SU-DHL-6 (cell line): ENCODE measurements at regions not wholly inside any gene's neighbourhood (a gene's known extent, or its start where the extent isn't known, plus 50 kb on each side); places are given as distances from the start of the nearest gene placed in this dataset.

Experiments used
- H2AFZ ChIP-seq: fragments of 200-600 bp; sonication (generic); 2 replicates; pipeline ENCODE4 v1.6.1; 2014; ENCODE audit warnings: low read depth, mild to moderate bottlenecking, moderate library complexity, mixed read lengths, antibody characterized with exemption, low read length; ENCODE audit not compliant: severe bottlenecking
- H3F3A ChIP-seq: fragments of 200-600 bp; shearing (Covaris generic); 2 replicates; pipeline ENCODE4 v1.6.0; 2016; ENCODE audit warnings: antibody characterized with exemption, mild to moderate bottlenecking; ENCODE audit not compliant: insufficient read depth
- H3K27ac ChIP-seq: fragments of 200-600 bp; sonication (generic); 2 replicates; pipeline ENCODE4 v1.5.1; 2016; ENCODE audit warnings: low read depth, mild to moderate bottlenecking, low read length, moderate library complexity, mixed read lengths
- H3K27me3 ChIP-seq: fragments of 200-600 bp; sonication (generic), shearing (Covaris generic); 2 replicates; pipeline ENCODE4 v1.6.0; 2014; ENCODE audit warnings: mild to moderate bottlenecking, low read length
- H3K36me3 ChIP-seq: fragments of 200-600 bp; sonication (generic); 2 replicates; pipeline ENCODE4 v1.6.1; 2014; ENCODE audit warnings: mild to moderate bottlenecking, low read length, mixed read lengths
- H3K4me2 ChIP-seq: fragments of 300-600, 200-600 bp; shearing (Covaris generic), sonication (generic); 2 replicates; pipeline ENCODE4 v1.6.0; 2014; ENCODE audit warnings: low read length, low read depth, mild to moderate bottlenecking; ENCODE audit not compliant: poor library complexity, severe bottlenecking
- H3K4me3 ChIP-seq: fragments of 200-600 bp; sonication (generic); 2 replicates; pipeline ENCODE4 v1.5.1; 2014; ENCODE audit warnings: antibody characterized with exemption, low read length, mild to moderate bottlenecking, mixed read lengths; ENCODE audit not compliant: insufficient read depth, poor library complexity, severe bottlenecking
- H3K79me2 ChIP-seq: fragments of 200-600 bp; sonication (generic); 2 replicates; pipeline ENCODE4 v1.6.1; 2014; ENCODE audit warnings: mild to moderate bottlenecking, low read length, moderate library complexity; ENCODE audit not compliant: insufficient read depth
- H3K9ac ChIP-seq: fragments of 200-600 bp; sonication (generic); 2 replicates; pipeline ENCODE4 v1.7.0; 2014; ENCODE audit warnings: mild to moderate bottlenecking, low read length
- H3K9me2 ChIP-seq: fragments of 200-600 bp; sonication (generic); replicated peaks from 2 replicates; pipeline ENCODE4 v1.6.1; 2014; ENCODE audit warnings: low read length; ENCODE audit not compliant: insufficient read depth
- H3K9me3 ChIP-seq: fragments of 200-600 bp; sonication (generic); 2 replicates; pipeline ENCODE4 v1.6.1; 2014; ENCODE audit warnings: low read length, mixed read lengths; ENCODE audit not compliant: insufficient read depth
- H4K20me1 ChIP-seq: fragments of 200-600 bp; sonication (generic); 2 replicates; pipeline ENCODE4 v1.6.1; 2014; ENCODE audit warnings: low read depth, mild to moderate bottlenecking, antibody characterized with exemption, low read length, moderate library complexity, mixed read lengths
- CTCF ChIP-seq: fragments of 200-600 bp; sonication (generic); IDR thresholded peaks from one replicate; pipeline ENCODE4 v1.5.1; 2017; ENCODE audit warnings: antibody characterized with exemption, mild to moderate bottlenecking, low read length, moderate library complexity; ENCODE audit not compliant: insufficient read depth, poor library complexity, severe bottlenecking
- EZH2phosphoT487 ChIP-seq: fragments of 200-600 bp; sonication (generic), shearing (Covaris generic); conservative IDR thresholded peaks from 2 replicates; pipeline ENCODE4 v1.6.1; 2018; ENCODE audit warnings: mild to moderate bottlenecking, antibody characterized with exemption, low read length, moderate library complexity, mixed read lengths

DNA sequence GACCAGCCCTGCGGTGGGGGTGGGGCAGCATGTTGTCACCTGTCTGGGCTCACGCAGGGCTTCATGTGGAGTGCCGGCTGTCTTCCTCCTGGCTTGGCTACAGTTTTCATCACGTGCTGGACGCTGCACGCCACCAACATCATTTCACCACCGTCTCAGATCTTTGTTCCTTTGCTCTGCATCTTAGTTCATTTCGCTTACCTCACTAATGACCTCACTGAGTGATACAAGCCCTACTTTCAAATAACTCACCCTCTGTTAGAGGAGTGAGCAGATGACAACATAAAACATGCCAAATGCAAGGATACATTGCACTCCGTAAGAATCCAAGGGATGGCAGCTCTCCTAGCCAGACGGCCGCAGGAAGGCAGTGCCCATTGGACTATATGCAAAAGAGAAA, 527.5 kb downstream of the GALR1 start:
- H3F3A ChIP-seq = no peaks in the 10 kb centered on the region
- H3K36me3 ChIP-seq = no peaks in the 10 kb centered on the region
- H3K4me3 ChIP-seq = no peak overlapping the region
- H3K9me2 ChIP-seq = no peaks in the 10 kb centered on the region
- no peak overlapping the region for H3K27ac ChIP-seq
- no peaks in the 10 kb centered on the region for H3K9me3 ChIP-seq
- no peak overlapping the region for H3K4me2 ChIP-seq
- no peak for TF ChIP-seq CTCF
- no peak for TF ChIP-seq EZH2phosphoT487
- no peaks in the 10 kb centered on the region for H3K79me2 ChIP-seq
- H2AFZ ChIP-seq = no peak overlapping the region
- H3K27me3 ChIP-seq = no peaks in the 10 kb centered on the region
- no peaks in the 10 kb centered on the region for H4K20me1 ChIP-seq
- no peak overlapping the region for H3K9ac ChIP-seq

DNA sequence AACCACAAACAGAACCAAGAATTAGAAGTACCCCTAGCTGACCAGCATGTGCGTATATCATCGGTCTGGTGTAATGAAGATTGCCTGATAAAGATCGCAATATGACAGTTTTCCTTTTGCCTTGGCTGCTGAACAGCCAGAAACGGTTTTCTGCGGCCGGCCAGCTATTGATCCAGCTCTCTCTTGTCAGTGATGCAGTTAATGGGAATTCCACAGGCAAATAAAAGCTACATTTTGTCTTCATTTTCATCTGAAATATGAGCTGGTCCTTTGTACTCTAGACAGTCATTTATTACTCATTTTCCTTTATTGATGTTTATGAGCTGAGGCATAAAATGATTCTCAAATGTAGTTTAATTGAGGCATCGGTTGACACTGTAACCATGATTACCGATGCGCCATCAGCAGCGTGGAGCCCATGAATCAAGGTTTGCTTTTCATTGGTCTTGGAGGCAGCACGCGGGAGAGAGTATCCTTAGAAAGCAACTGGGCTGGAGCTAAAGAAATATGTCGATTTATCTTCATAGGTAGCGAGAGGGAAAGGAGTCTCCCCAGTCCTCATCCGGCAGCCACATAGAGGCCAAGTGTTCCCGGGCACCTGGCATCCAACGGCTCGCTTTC, 535.2 kb downstream of the GALR1 start:
- no peaks in the 10 kb centered on the region for H3K36me3 ChIP-seq
- H3K27ac ChIP-seq = no peak overlapping the region
- no peak overlapping the region for H2AFZ ChIP-seq
- H3K27me3 ChIP-seq = no peaks in the 10 kb centered on the region
- no peaks in the 10 kb centered on the region for H3F3A ChIP-seq
- H3K9me2 ChIP-seq = no peaks in the 10 kb centered on the region; the same call in 1 of the 2 replicates
- H4K20me1 ChIP-seq = no peaks in the 10 kb centered on the region
- no peaks in the 10 kb centered on the region for H3K79me2 ChIP-seq
- H3K9me3 ChIP-seq = no peaks in the 10 kb centered on the region
- H3K4me3 ChIP-seq = no peak overlapping the region
- no peak for TF ChIP-seq EZH2phosphoT487
- TF ChIP-seq CTCF = no peak
- no peak overlapping the region for H3K9ac ChIP-seq
- H3K4me2 ChIP-seq = no peak overlapping the region

GRCh38 chr18:77785415-77785975, 535.8 kb downstream of the GALR1 start:
- no peak overlapping the region for H3K27ac ChIP-seq
- H4K20me1 ChIP-seq = no peaks in the 10 kb centered on the region
- H2AFZ ChIP-seq = no peak overlapping the region
- H3K9me2 ChIP-seq = no peaks in the 10 kb centered on the region; the same call in 1 of the 2 replicates
- no peak overlapping the region for H3K9ac ChIP-seq
- H3K27me3 ChIP-seq = no peaks in the 10 kb centered on the region
- TF ChIP-seq EZH2phosphoT487 (no peak), CTCF (no peak)
- H3F3A ChIP-seq = no peaks in the 10 kb centered on the region
- no peaks in the 10 kb centered on the region for H3K79me2 ChIP-seq
- H3K4me2 ChIP-seq = no peak overlapping the region
- no peaks in the 10 kb centered on the region for H3K36me3 ChIP-seq
- no peaks in the 10 kb centered on the region for H3K9me3 ChIP-seq
- H3K4me3 ChIP-seq = no peak overlapping the region
